Lung (tissue), 11 donors: ENCODE measurements at regions not wholly inside any gene's neighbourhood (a gene's known extent, or its start where the extent isn't known, plus 50 kb on each side); places are given as distances from the start of the nearest gene placed in this dataset.
A peak's percentile ranks its signal among the peaks of the same experiment; 100 is the strongest.

Experiments
- ATAC-seq: fragments of 200-7000 bp; cut with Tn5 transposase; one replicate; pipeline ENCODE4 v1.9.1; 2020; ENCODE audit warnings: moderate number of reproducible peaks; ENCODE audit not compliant: insufficient read depth, low FRiP score
- DNase-seq, 3 donors: peaks; one replicate each; pipeline ENCODE4 v3.0.0-alpha.2; 2013 to 2017
- H3K27ac ChIP-seq, 2 donors: one replicate each; pipeline ENCODE4 v1.5.1; 2013; ENCODE audit warnings: mild to moderate bottlenecking in 2 of 2, moderate library complexity in 2 of 2, control low read depth in 1 of 2, inconsistent platforms in 1 of 2, low read depth in 1 of 2, low read length in 1 of 2
- H3K27me3 ChIP-seq, 3 donors: one replicate each; pipeline ENCODE4 v1.5.1; 2013; ENCODE audit warnings: low read length in 2 of 3; ENCODE audit not compliant: control insufficient read depth in 3 of 3, insufficient read depth in 3 of 3
- H3K36me3 ChIP-seq, 4 donors: one replicate each; pipeline ENCODE4 v1.5.1; 2013; ENCODE audit warnings: low read length in 4 of 4, mild to moderate bottlenecking in 1 of 4, moderate library complexity in 1 of 4; ENCODE audit not compliant: control insufficient read depth in 4 of 4, insufficient read depth in 4 of 4
- H3K4me1 ChIP-seq, 5 donors: one replicate each; pipeline ENCODE4 v1.5.1; 2013; ENCODE audit warnings: low read length in 5 of 5, mild to moderate bottlenecking in 2 of 5, moderate library complexity in 1 of 5; ENCODE audit not compliant: control insufficient read depth in 5 of 5, insufficient read depth in 5 of 5
- H3K4me3 ChIP-seq: one replicate; pipeline ENCODE4 v1.5.1; 2013; ENCODE audit warnings: mild to moderate bottlenecking, control low read depth, moderate library complexity
- H3K9ac ChIP-seq, 2 donors: one replicate each; pipeline ENCODE4 v1.5.1; 2013; ENCODE audit warnings: low read length in 2 of 2, control low read depth in 1 of 2; ENCODE audit not compliant: insufficient read depth in 1 of 2
- H3K9me3 ChIP-seq, 4 donors: one replicate each; pipeline ENCODE4 v1.5.1; 2013; ENCODE audit warnings: low read length in 3 of 4, mild to moderate bottlenecking in 1 of 4, moderate library complexity in 1 of 4; ENCODE audit not compliant: control insufficient read depth in 4 of 4, insufficient read depth in 3 of 4
- CTCF ChIP-seq: IDR thresholded peaks from 2 replicates; pipeline ENCODE4 v1.5.1; 2012; ENCODE audit warnings: mild to moderate bottlenecking; ENCODE audit errors: control extremely low read depth, extremely low read depth
- WGBS, 2 donors: extraction: QIAGEN DNeasy Blood & Tissue Kit; methylation state at CpG; one replicate each; pipeline ENCODE4 v1.1.7; 2013; 5-methylcytosine and 5-hydroxymethylcytosine counted together
- donor health status: control.
- donor health status: control.
- donor health status: Bipolar disorder and iron deficiency.
- donor health status: healthy.
- donor health status: DM: yes; HTN: yes; CAD: no.

GRCh38 chr1:234861761-234862160, 251.8 kb upstream of the IRF2BP2 start:
- H3K9me3 ChIP-seq: no peaks in the 10 kb centered on the region
- TF ChIP-seq CTCF: no peak
- H3K4me3 ChIP-seq: no peak overlapping the region
- DNase-seq (no peak), ATAC-seq (no peak)
- H3K27me3 ChIP-seq: no peaks in the 10 kb centered on the region
- peaks cover 4 to 23% (median 11%) of the 10 kb centered on the region in 5 donors for H3K4me1 ChIP-seq
- WGBS, 2 donors: 86 to 91% methylated on average over 4 of the region's 4 CpGs
- H3K27ac ChIP-seq: no peak overlapping the region
- no peak overlapping the region for H3K9ac ChIP-seq
- no peaks in the 10 kb centered on the region for H3K36me3 ChIP-seq

- Histone ChIP-seq H3K27me3 (no peaks in the 10 kb centered on the region), H3K4me3 (no peak overlapping the region), H3K4me1 (peaks cover 4 to 20% (median 14%) of the 10 kb centered on the region in 5 donors), H3K9me3 (no peaks in the 10 kb centered on the region), H3K27ac (no peak overlapping the region), H3K9ac (no peak overlapping the region), H3K36me3 (no peaks in the 10 kb centered on the region)
- no peak for TF ChIP-seq CTCF
- DNase-seq: no peak
- 95 to 98% methylated on average over 2 of the region's 2 CpGs for WGBS, 2 donors
- ATAC-seq: no peak
These were observed 251.1 kb upstream of the IRF2BP2 start for GRCh38 chr1:234861024-234861620.

- H3K27ac ChIP-seq: no peak overlapping the region
- no peak for TF ChIP-seq CTCF
- no peak for DNase-seq
- H3K4me3 ChIP-seq: no peak overlapping the region
- no peak overlapping the region for H3K9ac ChIP-seq
- H3K36me3 ChIP-seq: no peaks in the 10 kb centered on the region
- no peak for ATAC-seq
- no peaks in the 10 kb centered on the region for H3K27me3 ChIP-seq
- H3K9me3 ChIP-seq: no peaks in the 10 kb centered on the region
- H3K4me1 ChIP-seq: peaks cover 4 to 20% (median 11%) of the 10 kb centered on the region in 5 donors
These were observed 248.7 kb upstream of the IRF2BP2 start for GRCh38 chr1:234858722-234859121.

- H3K9ac ChIP-seq: no peak overlapping the region
- ATAC-seq (no peak), DNase-seq (peak; percentile 84 to 94 (median 91))
- H3K27me3 ChIP-seq: no peaks in the 10 kb centered on the region
- no peak overlapping the region for H3K4me3 ChIP-seq
- no peak for TF ChIP-seq CTCF
- no peak overlapping the region for H3K27ac ChIP-seq
- no peaks in the 10 kb centered on the region for H3K9me3 ChIP-seq
- H3K4me1 ChIP-seq: peaks cover 0 to 6% (median 4%) of the 10 kb centered on the region in 5 donors
- H3K36me3 ChIP-seq: no peaks in the 10 kb centered on the region
- 74 to 75% methylated on average over 3 of the region's 3 CpGs for WGBS, 2 donors
These were observed 246.9 kb upstream of the IRF2BP2 start for GRCh38 chr1:234856845-234857245.
